NCI-H1417 (cell line): ENCODE measurements at regions not wholly inside any gene's neighbourhood (a gene's known extent, or its start where the extent isn't known, plus 50 kb on each side); places are given as distances from the start of the nearest gene placed in this dataset.

Experiments
- DNase-seq, 3 experiments: peaks; one replicate each; lab custom pipeline; 2025; lab: John Stamatoyannopoulos, UW

- no peak for DNase-seq
Observed at GRCh38 chr11:27604416-27604815, 95.8 kb downstream of the BDNF start.

GRCh38 chr11:27603376-27603990 lies 96.8 kb downstream of the BDNF start:
- no peak for DNase-seq

GRCh38 chr11:27600656-27601055 lies 94.1 kb upstream of the LIN7C start:
- DNase-seq: no peak

GRCh38 chr11:27599217-27599616 lies 92.6 kb upstream of the LIN7C start:
- no peak for DNase-seq

GRCh38 chr11:27596802-27597201 lies 90.2 kb upstream of the LIN7C start:
- DNase-seq: no peak

GRCh38 chr11:27596388-27596787 lies 89.8 kb upstream of the LIN7C start:
- DNase-seq: no peak

GRCh38 chr11:27592098-27592780 lies 85.7 kb upstream of the LIN7C start:
- DNase-seq: no peak

- DNase-seq: no peak
Observed at GRCh38 chr11:27582621-27583020, 76.1 kb upstream of the LIN7C start.

- DNase-seq: no peak
Observed at GRCh38 chr11:27574342-27574741, 67.8 kb upstream of the LIN7C start.

GRCh38 chr11:27573024-27573423 lies 66.5 kb upstream of the LIN7C start:
- no peak for DNase-seq

GRCh38 chr11:27571154-27571810 lies 64.7 kb upstream of the LIN7C start:
- peak in 1 of 3 experiments; percentile 20 for DNase-seq

GRCh38 chr11:27570542-27570941 lies 64.0 kb upstream of the LIN7C start:
- no peak for DNase-seq

GRCh38 chr11:27563641-27564040 lies 57.1 kb upstream of the LIN7C start:
- DNase-seq: no peak

- no peak for DNase-seq
Observed at GRCh38 chr11:27563201-27563600, 56.6 kb upstream of the LIN7C start.

GRCh38 chr11:27558401-27558800 lies 51.8 kb upstream of the LIN7C start:
- DNase-seq: no peak

GRCh38 chr11:27557226-27557625 lies 50.7 kb upstream of the LIN7C start:
- no peak for DNase-seq
